ENCODE measurements at regions not wholly inside any gene's neighbourhood (a gene's known extent, or its start where the extent isn't known, plus 50 kb on each side); places are given as distances from the start of the nearest gene placed in this dataset.

GRCh38 chr20:11861479-11861878 is 56.2 kb upstream of the BTBD3 start:
- no peak for TF ChIP-seq CTCF (IDR thresholded peaks at IDR 0.05; ENCODE audit: borderline replicate concordance, control extremely low read depth, extremely low read depth, insufficient read depth, missing control alignments)
- DNase-seq (ENCODE audit: low spot score): no peak
- in situ Hi-C loops (cut with MboI; ENCODE audit: low sequenced_read_pairs, unreplicated experiment): no loop called here

GRCh38 chr20:11867291-11867919 is 50.3 kb upstream of the BTBD3 start:
- TF ChIP-seq CTCF (IDR thresholded peaks at IDR 0.05; ENCODE audit: borderline replicate concordance, control extremely low read depth, extremely low read depth, insufficient read depth, missing control alignments): no peak
- no peak for DNase-seq (ENCODE audit: low spot score)

More at GRCh38 chr20:11867291-11867919, 50.3 kb upstream of the BTBD3 start:
- in situ Hi-C loops (cut with MboI; ENCODE audit: low sequenced_read_pairs, unreplicated experiment): no loop called here

Data from GM13976 (cell line).